NT2/D1 (cell line): ENCODE measurements at regions not wholly inside any gene's neighbourhood (a gene's known extent, or its start where the extent isn't known, plus 50 kb on each side); places are given as distances from the start of the nearest gene placed in this dataset.

Experiments
- DNase-seq: peaks from one replicate; pipeline ENCODE4 v3.0.0-alpha.2; 2011; ENCODE audit warnings: low read depth, low spot score
- H3K27me3 ChIP-seq: 2 replicates; pipeline ENCODE4 v1.6.0; 2011; ENCODE audit warnings: mild to moderate bottlenecking; ENCODE audit not compliant: insufficient read length, insufficient read depth
- H3K36me3 ChIP-seq: 2 replicates; pipeline ENCODE4 v1.6.1; 2011; ENCODE audit warnings: mild to moderate bottlenecking, low read length, mixed read lengths; ENCODE audit not compliant: insufficient read depth, insufficient read length
- H3K4me1 ChIP-seq: 2 replicates; pipeline ENCODE4 v1.5.1; 2011; ENCODE audit not compliant: insufficient read depth, insufficient read length
- H3K4me3 ChIP-seq: 2 replicates; pipeline ENCODE4 v1.5.1; 2011; ENCODE audit warnings: low read depth; ENCODE audit not compliant: insufficient read length
- H3K9ac ChIP-seq: 2 replicates; pipeline ENCODE4 v1.6.0; 2011; ENCODE audit warnings: low read depth; ENCODE audit not compliant: insufficient read length
- H3K9me3 ChIP-seq: 2 replicates; pipeline ENCODE4 v1.5.1; 2011; ENCODE audit warnings: mild to moderate bottlenecking, low read length; ENCODE audit not compliant: insufficient read depth
- SUZ12 ChIP-seq: IDR thresholded peaks from 2 replicates; pipeline ENCODE4 v1.6.1; 2011; ENCODE audit not compliant: insufficient read length, insufficient read depth; ENCODE audit errors: extremely low read depth
- YY1 ChIP-seq: IDR thresholded peaks from 2 replicates; pipeline ENCODE4 v1.6.1; 2011; ENCODE audit not compliant: insufficient read length, insufficient read depth
- ZNF274 ChIP-seq: IDR thresholded peaks from 2 replicates; pipeline ENCODE4 v1.6.1; 2011; ENCODE audit warnings: mild to moderate bottlenecking, low read depth, low read length

- Histone ChIP-seq H3K4me3 (no peak overlapping the region), H3K9me3 (no peaks in the 10 kb centered on the region), H3K4me1 (no peaks in the 10 kb centered on the region), H3K27me3 (no peaks in the 10 kb centered on the region), H3K36me3 (no peaks in the 10 kb centered on the region), H3K9ac (no peak overlapping the region)
- no peak for TF ChIP-seq YY1
- TF ChIP-seq SUZ12: no peak
- TF ChIP-seq ZNF274: no peak
- no peak for DNase-seq
These were observed 77.1 kb upstream of the KCTD3 start for GRCh38 chr1:215489771-215490565.

- no peaks in the 10 kb centered on the region for H3K9me3 ChIP-seq
- H3K9ac ChIP-seq: no peak overlapping the region
- H3K4me3 ChIP-seq: no peak overlapping the region
- no peaks in the 10 kb centered on the region for H3K27me3 ChIP-seq
- H3K4me1 ChIP-seq: no peaks in the 10 kb centered on the region
- H3K36me3 ChIP-seq: no peaks in the 10 kb centered on the region
- no peak for DNase-seq
- TF ChIP-seq SUZ12: no peak
- no peak for TF ChIP-seq YY1
- no peak for TF ChIP-seq ZNF274
These were observed 69.6 kb upstream of the KCTD3 start for GRCh38 chr1:215497528-215497927.

- no peaks in the 10 kb centered on the region for H3K9me3 ChIP-seq
- TF ChIP-seq SUZ12: no peak
- no peak for TF ChIP-seq YY1
- TF ChIP-seq ZNF274: no peak
- H3K4me3 ChIP-seq: no peak overlapping the region
- H3K9ac ChIP-seq: no peak overlapping the region
- H3K27me3 ChIP-seq: no peaks in the 10 kb centered on the region
- DNase-seq: no peak
- no peaks in the 10 kb centered on the region for H3K36me3 ChIP-seq
- no peaks in the 10 kb centered on the region for H3K4me1 ChIP-seq
These were observed 65.6 kb upstream of the KCTD3 start for GRCh38 chr1:215501496-215501895.

GRCh38 chr1:215502081-215502480, 65.0 kb upstream of the KCTD3 start:
- Histone ChIP-seq H3K9me3 (no peaks in the 10 kb centered on the region), H3K4me1 (no peaks in the 10 kb centered on the region), H3K4me3 (no peak overlapping the region), H3K9ac (no peak overlapping the region), H3K36me3 (no peaks in the 10 kb centered on the region), H3K27me3 (no peaks in the 10 kb centered on the region)
- no peak for DNase-seq
- no peak for TF ChIP-seq SUZ12
- TF ChIP-seq YY1: no peak
- no peak for TF ChIP-seq ZNF274

GRCh38 chr1:215507119-215507518, 60.0 kb upstream of the KCTD3 start:
- H3K9ac ChIP-seq: no peak overlapping the region
- H3K4me1 ChIP-seq: no peaks in the 10 kb centered on the region
- DNase-seq: no peak
- TF ChIP-seq YY1 (no peak), SUZ12 (no peak), ZNF274 (no peak)
- no peaks in the 10 kb centered on the region for H3K36me3 ChIP-seq
- no peaks in the 10 kb centered on the region for H3K27me3 ChIP-seq
- no peak overlapping the region for H3K4me3 ChIP-seq
- H3K9me3 ChIP-seq: no peaks in the 10 kb centered on the region

- DNase-seq: no peak
These were observed 58.8 kb upstream of the KCTD3 start for GRCh38 chr1:215508311-215508710.

More at GRCh38 chr1:215508311-215508710, 58.8 kb upstream of the KCTD3 start:
- no peaks in the 10 kb centered on the region for H3K27me3 ChIP-seq
- no peaks in the 10 kb centered on the region for H3K36me3 ChIP-seq
- H3K4me1 ChIP-seq: no peaks in the 10 kb centered on the region
- no peaks in the 10 kb centered on the region for H3K9me3 ChIP-seq
- H3K9ac ChIP-seq: no peak overlapping the region
- TF ChIP-seq YY1 (no peak), SUZ12 (no peak), ZNF274 (no peak)
- no peak overlapping the region for H3K4me3 ChIP-seq
